ENCODE measurements at regions not wholly inside any gene's neighbourhood (a gene's known extent, or its start where the extent isn't known, plus 50 kb on each side); places are given as distances from the start of the nearest gene placed in this dataset.

DNA sequence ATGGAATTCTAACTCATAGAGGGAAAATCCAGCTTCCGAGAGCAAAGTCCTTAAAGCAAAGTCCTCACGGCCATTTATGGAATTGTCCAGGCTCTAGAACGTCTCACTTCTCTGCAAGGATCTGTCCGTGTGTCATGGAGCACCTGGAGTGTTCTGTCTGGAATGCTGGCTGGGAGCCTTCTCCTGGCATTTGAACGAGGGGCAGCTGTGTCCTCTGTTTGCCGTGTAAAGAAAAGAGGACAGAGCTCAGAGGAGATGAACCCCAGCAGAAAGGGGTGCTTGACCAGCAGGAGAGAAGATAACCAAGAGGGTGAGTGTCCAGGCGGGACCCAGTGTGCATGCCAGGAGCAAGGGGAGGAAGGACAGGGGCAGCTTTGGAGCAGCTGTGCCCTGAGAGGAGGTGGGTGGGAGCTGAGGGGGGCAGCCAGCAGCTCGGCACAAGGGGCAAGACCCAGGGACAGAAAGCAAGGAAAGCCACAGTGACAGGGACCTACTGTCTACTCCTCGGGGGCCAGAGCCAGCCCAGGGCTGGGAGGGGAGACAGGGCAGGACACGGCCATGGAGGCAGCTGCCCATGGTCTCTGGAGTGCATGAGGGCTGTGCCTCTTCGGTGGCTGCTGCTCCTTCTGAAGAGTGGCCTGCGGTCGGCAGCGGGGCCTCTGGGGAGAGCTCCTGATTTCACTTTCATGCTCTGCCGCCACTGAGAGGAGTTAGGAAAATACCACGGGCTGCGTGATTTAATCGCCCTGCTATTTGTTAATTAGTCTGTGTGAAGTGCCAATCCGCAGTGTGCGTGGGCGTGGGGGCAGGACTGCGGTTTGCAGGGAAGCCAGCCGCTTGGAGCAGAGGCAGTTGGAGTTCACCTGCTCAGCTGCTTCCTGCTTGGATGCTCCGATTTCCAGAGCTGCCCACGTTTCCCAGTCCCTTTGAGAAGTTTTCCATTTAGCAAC is 149.3 kb upstream of the SHH start:
- peak; percentile 78 for DNase-seq

DNA sequence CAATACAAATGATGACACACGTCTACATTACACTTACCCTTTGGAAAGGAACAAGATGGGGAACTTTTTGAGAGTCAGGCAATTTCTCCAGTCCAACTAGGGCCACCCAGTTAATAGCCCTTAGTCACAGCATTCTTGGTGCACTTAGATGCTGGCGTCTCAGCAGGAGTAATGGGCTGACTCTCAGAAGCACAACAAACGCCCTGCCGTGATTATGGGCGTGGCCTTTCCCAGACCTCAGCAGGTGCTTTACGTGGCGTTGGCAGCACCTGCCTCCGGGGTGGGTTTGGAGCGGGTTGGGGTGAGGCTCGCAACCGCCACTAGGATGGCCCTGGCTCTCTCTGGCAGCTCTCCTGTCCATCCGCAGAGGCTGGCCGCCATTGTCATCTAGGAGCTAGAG is 147.6 kb upstream of the SHH start:
- DNase-seq: no peak

DNA sequence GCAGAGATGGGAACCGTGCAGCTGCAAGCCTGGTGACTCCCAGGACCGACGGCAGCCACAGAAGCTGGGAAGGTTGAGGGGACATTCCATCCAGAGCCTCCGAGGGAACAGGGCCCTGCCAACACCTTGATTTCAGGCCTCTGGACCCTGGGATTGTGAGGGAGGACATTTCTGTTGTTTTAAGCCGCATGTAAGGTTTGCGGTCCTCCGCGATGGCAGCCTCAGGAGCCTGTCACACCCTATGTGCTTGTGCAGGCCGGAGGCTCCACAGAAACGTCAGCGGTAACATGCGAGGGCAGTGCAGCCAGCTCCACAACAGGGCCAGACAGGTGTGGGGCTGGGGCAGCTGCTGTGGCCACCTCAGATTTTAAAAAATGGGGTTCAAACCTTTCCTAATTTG is 144.7 kb upstream of the SHH start:
- no peak for DNase-seq

- no peak for DNase-seq
Measured at GRCh38 chr7:155955367-155955635, 143.0 kb upstream of the SHH start.

GRCh38 chr7:155954550-155955366 is 142.5 kb upstream of the SHH start:
- no peak for DNase-seq

GRCh38 chr7:155953781-155954549 is 141.7 kb upstream of the SHH start:
- no peak for DNase-seq

DNA sequence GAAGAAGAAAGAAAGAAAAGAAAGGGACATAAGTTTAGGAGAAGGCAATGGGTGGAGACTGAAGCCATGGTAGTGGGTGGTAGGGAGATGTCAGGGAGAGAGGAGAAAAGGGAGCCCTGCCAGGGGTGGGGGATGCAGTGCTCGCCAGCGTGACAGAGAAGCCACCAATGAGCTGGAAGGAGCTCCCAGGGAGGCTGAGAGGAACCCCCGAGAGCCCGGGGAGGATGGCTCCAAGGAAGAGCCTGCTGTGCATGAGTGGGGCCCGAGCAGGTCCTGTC is 141.2 kb upstream of the SHH start:
- no peak for DNase-seq

DNA sequence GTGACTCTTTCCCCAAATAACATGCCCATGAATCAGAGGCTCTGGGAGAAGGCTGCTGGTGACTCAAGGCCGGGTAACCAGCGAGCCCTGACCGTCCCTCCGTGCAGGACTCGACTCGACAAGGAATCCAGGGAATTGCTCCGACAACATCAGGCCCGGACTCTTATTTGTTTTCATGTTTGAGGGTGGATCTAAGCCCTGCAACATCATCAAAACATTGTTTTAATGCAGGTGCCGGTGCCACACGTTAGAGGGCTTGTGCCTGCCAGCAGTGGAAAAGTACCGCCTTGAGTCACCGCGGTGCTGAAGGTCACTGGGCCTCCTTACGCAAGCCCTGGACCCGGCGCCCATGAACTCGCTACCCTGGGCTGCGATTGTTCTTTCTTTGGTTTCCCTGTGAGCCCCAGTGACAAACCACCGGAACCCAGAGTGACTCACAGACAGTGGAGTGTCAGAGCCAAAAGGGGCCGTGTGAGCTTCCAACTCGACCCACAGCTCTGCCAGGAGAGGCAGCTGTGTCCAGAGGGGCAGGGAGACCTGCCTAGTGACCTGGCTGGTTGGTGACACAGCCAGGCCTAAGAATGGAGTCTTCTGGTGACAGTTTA is 139.4 kb upstream of the SHH start:
- DNase-seq: no peak

DNA sequence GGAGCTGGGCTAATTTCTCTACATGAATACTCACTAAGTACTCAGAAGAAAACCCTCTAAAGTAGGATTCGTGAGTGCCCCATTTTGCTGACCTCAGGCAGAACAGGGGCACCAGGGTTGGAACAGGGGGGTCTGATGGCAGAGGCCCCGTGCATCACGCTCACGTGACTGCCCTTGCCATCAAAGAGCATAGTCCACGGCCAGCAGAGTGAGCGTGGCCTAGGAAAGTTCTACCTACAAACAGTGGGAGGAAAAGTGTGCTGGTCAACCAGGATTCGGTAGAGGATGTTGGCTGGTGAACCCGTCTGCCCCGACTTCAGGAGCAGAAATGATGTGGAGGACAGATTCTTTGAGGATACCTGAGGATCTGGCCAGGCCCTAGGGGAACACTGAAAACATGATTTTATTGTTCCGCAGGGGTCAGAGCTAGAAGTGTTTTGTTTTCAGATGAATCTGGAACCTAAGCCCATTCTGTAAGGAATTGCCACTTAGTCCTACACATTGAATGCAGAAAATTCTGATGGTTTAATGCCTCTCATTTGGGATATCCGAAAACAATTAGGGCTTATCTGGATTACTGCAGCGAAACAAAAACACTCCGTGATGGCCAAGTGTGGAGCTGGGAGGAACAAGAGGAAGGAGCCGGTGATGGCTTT is 138.8 kb upstream of the SHH start:
- DNase-seq: no peak

DNA sequence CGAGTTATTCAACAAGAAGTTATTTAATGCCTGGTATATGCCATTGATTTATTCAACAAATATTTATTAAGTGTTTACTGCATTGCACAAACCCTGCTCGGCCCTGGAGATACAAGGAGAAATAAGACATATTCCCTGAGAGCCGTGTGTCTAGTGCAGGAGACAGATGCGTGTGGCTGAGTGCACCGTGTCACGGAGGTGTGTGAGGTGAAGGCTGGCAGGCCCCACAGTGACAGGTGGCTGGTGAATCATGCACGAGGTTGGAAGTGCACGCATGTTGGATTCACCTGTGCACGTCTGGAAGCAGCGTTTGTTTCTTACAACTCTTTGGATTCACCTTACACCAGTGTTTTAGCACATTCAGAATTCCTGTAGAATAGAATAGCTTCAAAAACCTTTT is 136.6 kb upstream of the SHH start:
- DNase-seq: no peak

GRCh38 chr7:155948423-155948822 is 136.2 kb upstream of the SHH start:
- DNase-seq: no peak

DNA sequence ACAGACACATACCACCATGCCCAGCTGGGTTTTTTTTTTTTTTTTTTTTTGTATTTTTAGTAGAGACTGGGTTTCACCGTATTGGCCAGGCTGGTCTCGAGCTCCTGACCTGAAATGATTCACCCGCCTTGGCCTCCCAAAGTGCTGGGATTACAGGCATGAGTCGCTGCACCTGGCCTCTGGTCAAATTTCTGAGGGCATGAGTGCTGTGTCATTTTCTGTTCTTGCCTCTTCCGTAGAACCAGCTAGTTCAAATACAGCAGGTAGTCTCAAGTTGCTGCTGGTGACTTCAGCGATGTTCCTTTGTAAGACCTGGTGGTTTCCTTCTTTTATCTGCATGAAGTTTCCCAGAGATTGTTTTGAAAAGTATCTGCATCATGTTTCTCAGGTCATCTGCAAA is 134.8 kb upstream of the SHH start:
- no peak for DNase-seq

DNA sequence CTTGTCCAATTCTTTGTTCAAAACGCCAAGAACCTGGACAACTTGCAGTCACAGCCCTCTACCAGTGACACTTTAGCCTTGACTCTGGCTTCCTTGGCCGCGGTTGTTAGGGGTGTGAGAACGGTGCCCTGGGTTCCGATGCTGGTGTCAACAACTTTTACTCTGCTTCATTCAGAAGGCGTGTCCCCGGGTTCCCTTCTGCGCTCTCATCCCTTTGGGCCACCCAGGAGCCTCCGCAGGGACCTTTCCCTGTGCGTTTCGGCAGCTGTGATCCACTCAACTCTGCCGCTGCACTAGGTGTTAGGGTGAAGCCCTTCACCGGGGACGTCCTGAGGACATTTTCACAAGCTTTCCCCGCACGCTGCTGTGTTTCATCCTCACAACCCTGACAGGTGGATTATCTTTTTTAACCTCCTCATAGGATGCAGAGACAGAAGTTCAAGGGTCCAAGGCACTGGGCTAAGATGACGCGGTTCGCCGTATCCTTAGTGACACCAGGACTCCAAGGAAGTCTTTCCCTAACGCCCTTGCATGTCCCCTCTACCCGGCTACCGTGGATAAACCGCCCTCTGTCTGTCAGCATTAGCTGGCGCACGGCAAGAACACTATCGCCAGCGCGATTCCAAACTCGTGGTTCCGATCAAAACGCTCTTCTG is 133.5 kb upstream of the SHH start:
- no peak for DNase-seq

DNA sequence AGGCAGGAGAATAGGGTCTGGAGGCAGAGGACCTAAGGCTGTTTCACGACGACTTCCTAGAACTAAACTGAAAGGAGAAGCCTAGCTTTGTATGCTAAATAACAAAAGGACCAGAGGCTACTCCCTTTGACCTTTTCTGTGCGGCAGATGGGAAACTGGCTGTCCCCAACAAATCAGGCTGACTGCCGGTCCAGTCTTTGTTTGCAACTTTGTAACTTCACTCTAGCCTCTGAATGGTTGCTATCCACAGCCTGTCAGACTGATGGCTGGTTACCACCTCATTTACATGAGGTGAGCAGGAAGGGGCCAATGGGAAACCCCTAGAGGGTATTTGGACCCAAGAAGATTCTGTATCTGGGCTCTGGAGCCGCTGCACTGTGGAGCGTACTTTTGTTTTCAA is 132.6 kb upstream of the SHH start:
- DNase-seq: no peak

GRCh38 chr7:155943251-155943899 is 131.1 kb upstream of the SHH start:
- no peak for DNase-seq

GRCh38 chr7:155942226-155942950 is 130.1 kb upstream of the SHH start:
- DNase-seq: no peak

- no peak for DNase-seq
Measured at GRCh38 chr7:155941688-155942087, 129.4 kb upstream of the SHH start.

- DNase-seq: no peak
Measured at GRCh38 chr7:155939350-155939749, 127.1 kb upstream of the SHH start.

DNA sequence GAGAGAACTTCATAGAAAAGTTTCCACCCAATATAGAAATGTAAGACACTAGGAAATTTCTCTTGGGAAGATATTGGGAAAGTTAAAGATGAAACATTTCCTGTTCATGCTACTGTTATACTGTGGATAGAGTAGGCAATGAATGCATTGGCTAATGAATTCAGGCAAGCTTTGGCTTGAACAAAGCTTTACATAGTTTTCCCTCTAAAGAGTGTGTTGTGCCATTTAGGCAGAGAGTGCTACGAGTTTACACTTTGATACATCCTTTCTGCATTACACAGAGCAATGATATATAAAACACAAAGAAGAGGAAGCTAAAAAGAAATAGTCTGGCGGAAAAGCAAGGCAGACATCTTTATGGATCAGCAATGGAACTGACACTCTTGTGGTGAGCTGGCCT is 125.9 kb upstream of the SHH start:
- no peak for DNase-seq

DNA sequence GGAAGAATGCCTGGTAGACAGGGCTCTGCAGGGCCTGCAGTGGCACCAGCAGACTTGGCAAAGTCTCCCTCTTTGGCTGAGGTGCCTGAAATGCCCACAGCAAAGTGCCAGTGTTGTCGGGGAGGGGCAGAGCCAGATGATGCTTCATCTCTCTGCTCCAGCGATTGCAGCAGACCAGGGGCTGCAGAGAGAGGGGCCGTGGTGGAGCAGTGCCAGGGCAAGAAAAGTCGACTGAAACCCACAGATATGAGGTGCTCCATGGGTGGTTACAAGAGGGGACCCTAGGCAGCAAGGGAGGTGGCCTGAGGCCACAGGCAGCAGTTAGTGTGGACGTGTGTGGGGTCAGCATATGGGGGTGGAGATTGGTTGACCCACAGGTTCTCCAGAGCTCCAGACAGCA is 123.5 kb upstream of the SHH start:
- DNase-seq: no peak

DNA sequence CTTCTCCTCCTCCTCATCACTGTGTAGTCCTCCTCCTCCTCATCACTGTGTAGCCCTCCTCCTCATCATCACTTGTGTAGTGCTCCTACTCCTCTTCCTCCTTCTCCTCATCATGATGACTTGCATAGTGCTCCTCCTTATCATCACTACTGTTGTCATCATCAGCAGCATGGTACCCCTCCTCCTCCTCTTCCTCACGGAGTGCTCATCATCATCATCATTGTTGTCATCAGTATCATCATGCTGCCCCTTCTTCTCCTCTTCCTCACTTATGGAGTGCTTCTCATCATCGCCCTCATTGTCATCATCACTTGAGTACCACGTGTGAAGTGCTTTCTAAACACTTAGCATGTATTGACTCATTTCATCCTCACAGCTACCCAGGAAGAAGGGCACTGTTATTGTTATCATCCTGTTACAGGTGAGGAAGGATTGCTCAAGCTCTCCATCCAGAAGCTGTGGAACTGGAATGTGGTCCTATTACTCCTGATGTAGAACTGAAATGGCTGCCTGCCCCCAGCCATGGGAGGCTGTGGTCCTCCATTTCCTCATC is 122.8 kb upstream of the SHH start:
- DNase-seq: no peak
